ENCODE measurements at regions not wholly inside any gene's neighbourhood (a gene's known extent, or its start where the extent isn't known, plus 50 kb on each side); places are given as distances from the start of the nearest gene placed in this dataset.

- H3K36me3 ChIP-seq: no peaks in the 10 kb centered on the region
- no peaks in the 10 kb centered on the region for H3K4me1 ChIP-seq
- H3F3A ChIP-seq (ENCODE audit: low read depth): no peaks in the 10 kb centered on the region
- H3K79me2 ChIP-seq (ENCODE audit: low read depth): no peaks in the 10 kb centered on the region
- no peak for DNase-seq (ENCODE audit: low spot score)
- no peaks in the 10 kb centered on the region for H3K9me3 Mint-ChIP-seq
- no peak overlapping the region for H3K27ac Mint-ChIP-seq
- no peak overlapping the region for H3K4me2 ChIP-seq
- H3K4me3 ChIP-seq: no peak overlapping the region
- no peak overlapping the region for H2AFZ ChIP-seq (replicated peaks)
- no peaks in the 10 kb centered on the region for H3K4me1 Mint-ChIP-seq
- H3K36me3 Mint-ChIP-seq: no peaks in the 10 kb centered on the region
- H3K4me3 Mint-ChIP-seq: no peak overlapping the region
- no peaks in the 10 kb centered on the region for H3K27me3 ChIP-seq
- H4K20me1 ChIP-seq (ENCODE audit: low read depth): no peaks in the 10 kb centered on the region
- H3K9me3 ChIP-seq (ENCODE audit: low read depth): no peaks in the 10 kb centered on the region
- H3K27me3 Mint-ChIP-seq (ENCODE audit: insufficient read depth, low read depth): no peaks in the 10 kb centered on the region
- H3K27ac ChIP-seq: no peak overlapping the region
- no peak overlapping the region for H3K9ac ChIP-seq
- TF ChIP-seq EZH2phosphoT487 (IDR thresholded peaks at IDR 0.05): no peak
Measured at GRCh38 chr7:79692015-79692414, 238.5 kb upstream of the MAGI2 start.

GRCh38 chr7:79691074-79691473 is 237.6 kb upstream of the MAGI2 start:
- Histone ChIP-seq H3K4me3 (no peak overlapping the region), H3K4me1 (no peaks in the 10 kb centered on the region), H3K27me3 (no peaks in the 10 kb centered on the region), H3K4me2 (no peak overlapping the region), H3K9ac (no peak overlapping the region), H3F3A (ENCODE audit: low read depth) (no peaks in the 10 kb centered on the region), H3K27ac (no peak overlapping the region), H3K79me2 (ENCODE audit: low read depth) (no peaks in the 10 kb centered on the region), H2AFZ (replicated peaks) (no peak overlapping the region), H3K36me3 (no peaks in the 10 kb centered on the region), H3K9me3 (ENCODE audit: low read depth) (no peaks in the 10 kb centered on the region), H4K20me1 (ENCODE audit: low read depth) (no peaks in the 10 kb centered on the region)
- no peak for DNase-seq (ENCODE audit: low spot score)
- H3K4me3 Mint-ChIP-seq: no peak overlapping the region
- no peaks in the 10 kb centered on the region for H3K27me3 Mint-ChIP-seq (ENCODE audit: insufficient read depth, low read depth)
- no peak for TF ChIP-seq CTCF (IDR thresholded peaks at IDR 0.05)
- no peak for TF ChIP-seq EZH2phosphoT487 (IDR thresholded peaks at IDR 0.05)
- TF ChIP-seq EZH2 (IDR thresholded peaks at IDR 0.05): no peak
- no peak overlapping the region for H3K27ac Mint-ChIP-seq
- H3K9me3 Mint-ChIP-seq: no peaks in the 10 kb centered on the region
- H3K36me3 Mint-ChIP-seq: no peaks in the 10 kb centered on the region
- H3K4me1 Mint-ChIP-seq: no peaks in the 10 kb centered on the region

GRCh38 chr7:79684384-79684783 is 230.9 kb upstream of the MAGI2 start:
- Histone ChIP-seq H3K4me3 (no peak overlapping the region), H2AFZ (replicated peaks) (no peak overlapping the region), H3K9ac (no peak overlapping the region), H3K27me3 (no peaks in the 10 kb centered on the region), H3K9me3 (ENCODE audit: low read depth) (no peaks in the 10 kb centered on the region), H3K4me1 (no peaks in the 10 kb centered on the region), H3K36me3 (no peaks in the 10 kb centered on the region), H4K20me1 (ENCODE audit: low read depth) (no peaks in the 10 kb centered on the region), H3F3A (ENCODE audit: low read depth) (no peaks in the 10 kb centered on the region), H3K27ac (no peak overlapping the region), H3K79me2 (ENCODE audit: low read depth) (no peaks in the 10 kb centered on the region), H3K4me2 (no peak overlapping the region)
- no peak overlapping the region for H3K27ac Mint-ChIP-seq
- no peaks in the 10 kb centered on the region for H3K4me1 Mint-ChIP-seq
- H3K9me3 Mint-ChIP-seq: no peaks in the 10 kb centered on the region
- TF ChIP-seq EZH2 (IDR thresholded peaks at IDR 0.05): no peak
- H3K36me3 Mint-ChIP-seq: no peaks in the 10 kb centered on the region
- no peaks in the 10 kb centered on the region for H3K27me3 Mint-ChIP-seq (ENCODE audit: insufficient read depth, low read depth)
- no peak for DNase-seq (ENCODE audit: low spot score)
- no peak overlapping the region for H3K4me3 Mint-ChIP-seq

GRCh38 chr7:79683916-79684315 is 230.4 kb upstream of the MAGI2 start:
- Histone ChIP-seq H3K27ac (no peak overlapping the region), H2AFZ (replicated peaks) (no peak overlapping the region), H3K4me3 (no peak overlapping the region), H3K9ac (no peak overlapping the region), H3K27me3 (no peaks in the 10 kb centered on the region), H3F3A (ENCODE audit: low read depth) (no peaks in the 10 kb centered on the region), H3K36me3 (no peaks in the 10 kb centered on the region), H3K4me2 (no peak overlapping the region), H3K79me2 (ENCODE audit: low read depth) (no peaks in the 10 kb centered on the region), H4K20me1 (ENCODE audit: low read depth) (no peaks in the 10 kb centered on the region), H3K4me1 (no peaks in the 10 kb centered on the region), H3K9me3 (ENCODE audit: low read depth) (no peaks in the 10 kb centered on the region)
- no peaks in the 10 kb centered on the region for H3K27me3 Mint-ChIP-seq (ENCODE audit: insufficient read depth, low read depth)
- H3K36me3 Mint-ChIP-seq: no peaks in the 10 kb centered on the region
- H3K4me3 Mint-ChIP-seq: no peak overlapping the region
- H3K9me3 Mint-ChIP-seq: no peaks in the 10 kb centered on the region
- no peak for DNase-seq (ENCODE audit: low spot score)
- no peaks in the 10 kb centered on the region for H3K4me1 Mint-ChIP-seq
- H3K27ac Mint-ChIP-seq: no peak overlapping the region
- TF ChIP-seq EZH2phosphoT487 (IDR thresholded peaks at IDR 0.05): no peak
- TF ChIP-seq EZH2 (IDR thresholded peaks at IDR 0.05): no peak
- no peak for TF ChIP-seq CTCF (IDR thresholded peaks at IDR 0.05)

All from neural progenitor cell (in vitro differentiated cells).